Activated CD8-positive, alpha-beta memory T cell treated with anti-CD3 and anti-CD28 coated beads, Interleukin-2, amount 10 ng/mL, durations not matched to agents 7 days and 5 days (primary cell): ENCODE measurements at regions not wholly inside any gene's neighbourhood (a gene's known extent, or its start where the extent isn't known, plus 50 kb on each side); places are given as distances from the start of the nearest gene placed in this dataset.
"Not testable (repeated sequence)": the region's sequence is repeated elsewhere in the genome, so short reads cannot be mapped to it uniquely, and the experiment has no call there.

Experiments used
- ATAC-seq: fragments of 150-1000 bp; cut with Tn5 transposase; one replicate; pipeline ENCODE4 v1.10.0; 2021; ENCODE audit warnings: moderate library complexity
- CTCF ChIA-PET: fragments of 350-600 bp; sonication (Branson Sonifier 250); formaldehyde crosslinking; loops from one replicate; lab custom pipeline; 2021; ENCODE audit warnings: antibody characterized with exemption; lab: Charles Lee
- DNase-seq: peaks from one replicate; pipeline ENCODE4 v3.0.0-alpha.2; 2020
- H3K27ac Mint-ChIP-seq: one replicate; pipeline ENCODE4 v1.8.0; 2021; ENCODE audit warnings: mild to moderate bottlenecking, mixed read lengths
- H3K27me3 Mint-ChIP-seq: one replicate; pipeline ENCODE4 v1.8.0; 2021; ENCODE audit warnings: mixed read lengths
- H3K36me3 Mint-ChIP-seq: one replicate; pipeline ENCODE4 v1.8.0; 2021; ENCODE audit warnings: mild to moderate bottlenecking, mixed read lengths
- H3K4me1 Mint-ChIP-seq: one replicate; pipeline ENCODE4 v1.8.0; 2021; ENCODE audit warnings: mixed read lengths
- H3K4me3 Mint-ChIP-seq: one replicate; pipeline ENCODE4 v1.8.0; 2021; ENCODE audit warnings: mild to moderate bottlenecking, moderate library complexity, mixed read lengths
- H3K9me3 Mint-ChIP-seq: one replicate; pipeline ENCODE4 v1.8.0; 2022; ENCODE audit warnings: low read depth, mixed read lengths

DNA sequence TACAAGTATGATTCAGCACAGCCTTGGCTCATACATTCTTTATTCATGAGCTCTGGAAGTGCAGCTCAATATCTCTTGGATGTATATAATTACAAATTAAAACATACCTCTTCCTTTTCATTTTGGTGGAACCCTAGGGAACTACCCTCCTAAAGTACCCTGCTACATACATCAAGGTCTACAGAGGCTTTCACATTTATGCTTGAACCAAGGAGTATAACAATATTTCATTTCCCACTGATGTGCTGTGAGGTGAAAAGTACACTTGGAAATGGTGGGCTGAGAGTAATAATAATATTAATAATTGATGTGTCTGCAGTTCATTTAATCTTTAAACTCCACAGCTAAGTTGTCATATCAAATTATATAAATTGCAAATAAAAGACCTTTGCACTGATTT lies 142.2 kb upstream of the LRRC3B start:
- Mint-ChIP-seq H3K27me3 (no peaks in the 10 kb centered on the region), H3K27ac (no peak overlapping the region), H3K36me3 (no peaks in the 10 kb centered on the region), H3K9me3 (peaks cover 7% of the 10 kb centered on the region), H3K4me3 (no peak overlapping the region), H3K4me1 (no peaks in the 10 kb centered on the region)
- DNase-seq (no peak), ATAC-seq (no peak)
- CTCF ChIA-PET = no interaction called here

- H3K9me3 Mint-ChIP-seq = peaks cover 10% of the 10 kb centered on the region
- H3K27me3 Mint-ChIP-seq = no peaks in the 10 kb centered on the region
- H3K4me1 Mint-ChIP-seq = no peaks in the 10 kb centered on the region
- H3K27ac Mint-ChIP-seq = no peak overlapping the region
- no peak overlapping the region for H3K4me3 Mint-ChIP-seq
- DNase-seq (no peak), ATAC-seq (no peak)
- no peaks in the 10 kb centered on the region for H3K36me3 Mint-ChIP-seq
- CTCF ChIA-PET = no interaction called here
Measured at GRCh38 chr3:26484140-26484539, 138.4 kb upstream of the LRRC3B start.

- ATAC-seq = no peak
- no peak overlapping the region for H3K27ac Mint-ChIP-seq
- H3K9me3 Mint-ChIP-seq = peaks cover 5% of the 10 kb centered on the region
Measured at GRCh38 chr3:26498271-26498670, 124.3 kb upstream of the LRRC3B start.

DNA sequence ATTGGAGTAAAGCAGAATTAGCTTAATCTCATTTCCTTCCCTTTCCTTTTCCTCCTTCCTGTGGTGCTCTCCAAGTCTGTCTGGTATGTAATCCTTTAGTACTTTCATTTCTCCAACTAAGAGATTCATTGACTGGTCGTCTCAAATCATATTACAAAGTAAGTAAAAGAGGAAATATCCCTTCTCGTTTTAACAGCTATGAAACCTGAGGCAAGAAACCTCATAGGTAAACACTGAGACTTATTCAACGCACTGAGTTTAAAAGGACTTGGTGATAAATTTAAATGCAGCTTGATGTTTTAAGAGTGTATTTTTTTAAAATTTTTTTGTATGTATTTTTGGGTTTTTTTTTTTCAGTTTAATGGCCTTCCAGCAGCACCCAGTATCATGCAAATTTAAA lies 117.2 kb upstream of the LRRC3B start:
- CTCF ChIA-PET = no interaction called here
- no peak overlapping the region for H3K27ac Mint-ChIP-seq
- DNase-seq = no peak
- no peaks in the 10 kb centered on the region for H3K4me1 Mint-ChIP-seq
- H3K36me3 Mint-ChIP-seq = no peaks in the 10 kb centered on the region
- peaks cover 2% of the 10 kb centered on the region for H3K9me3 Mint-ChIP-seq
- no peak for ATAC-seq
- H3K4me3 Mint-ChIP-seq = no peak overlapping the region
- H3K27me3 Mint-ChIP-seq = no peaks in the 10 kb centered on the region

More at GRCh38 chr3:26498271-26498670, 124.3 kb upstream of the LRRC3B start:
- H3K36me3 Mint-ChIP-seq = no peaks in the 10 kb centered on the region
- no peak for DNase-seq
- no peaks in the 10 kb centered on the region for H3K27me3 Mint-ChIP-seq
- H3K4me1 Mint-ChIP-seq = no peaks in the 10 kb centered on the region
- H3K4me3 Mint-ChIP-seq = no peak overlapping the region
- CTCF ChIA-PET = no interaction called here

DNA sequence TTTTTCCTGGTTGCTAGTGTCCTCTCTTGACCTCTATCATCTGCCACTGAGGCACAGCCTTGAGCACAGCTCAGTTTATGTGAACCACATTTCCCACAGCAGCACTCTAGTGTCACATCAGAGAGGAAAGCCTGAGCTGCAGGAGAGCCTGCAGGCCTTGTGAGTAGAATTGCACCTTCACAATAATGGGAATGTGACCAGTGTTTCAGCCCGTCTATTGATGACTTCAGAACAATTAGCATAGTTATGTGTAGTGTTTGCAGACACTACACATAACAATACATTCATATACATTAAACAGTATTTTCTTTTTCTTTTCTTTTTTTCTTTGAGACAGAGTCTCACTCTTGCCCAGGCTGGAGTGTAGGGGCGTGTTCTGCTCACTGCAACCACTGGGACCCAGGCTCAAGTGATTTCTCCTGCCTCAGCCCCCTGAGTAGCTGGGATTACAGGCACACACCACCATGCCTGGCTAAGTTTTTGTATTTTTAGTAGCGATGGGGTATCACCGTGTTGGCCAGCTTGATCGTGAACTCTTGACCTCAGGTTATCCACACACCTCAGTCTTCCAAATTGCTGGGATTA lies 108.0 kb upstream of the LRRC3B start:
- ATAC-seq, H3K27me3 Mint-ChIP-seq: not testable (repeated sequence)

GRCh38 chr3:26515351-26515750 lies 107.2 kb upstream of the LRRC3B start:
- no peaks in the 10 kb centered on the region for H3K36me3 Mint-ChIP-seq
- CTCF ChIA-PET = no interaction called here
- no peaks in the 10 kb centered on the region for H3K4me1 Mint-ChIP-seq
- ATAC-seq (no peak), DNase-seq (no peak)
- H3K27me3 Mint-ChIP-seq = no peaks in the 10 kb centered on the region
- H3K4me3 Mint-ChIP-seq = no peak overlapping the region
- no peak overlapping the region for H3K27ac Mint-ChIP-seq
- H3K9me3 Mint-ChIP-seq = peaks cover 6% of the 10 kb centered on the region

More for the DNA sequence above, 108.0 kb upstream of the LRRC3B start:
- H3K36me3 Mint-ChIP-seq, DNase-seq, H3K27ac Mint-ChIP-seq, CTCF ChIA-PET, H3K4me1 Mint-ChIP-seq, H3K9me3 Mint-ChIP-seq, H3K4me3 Mint-ChIP-seq: not testable (repeated sequence)

- no peaks in the 10 kb centered on the region for H3K27me3 Mint-ChIP-seq
- DNase-seq = no peak
- H3K36me3 Mint-ChIP-seq = no peaks in the 10 kb centered on the region
- H3K27ac Mint-ChIP-seq = no peak overlapping the region
- no peaks in the 10 kb centered on the region for H3K4me1 Mint-ChIP-seq
- ATAC-seq = no peak
- peaks cover 27% of the 10 kb centered on the region for H3K9me3 Mint-ChIP-seq
- H3K4me3 Mint-ChIP-seq = no peak overlapping the region
- CTCF ChIA-PET = no interaction called here
Measured at GRCh38 chr3:26521261-26521660, 101.3 kb upstream of the LRRC3B start.

- no peaks in the 10 kb centered on the region for H3K36me3 Mint-ChIP-seq
- no peak overlapping the region for H3K4me3 Mint-ChIP-seq
- H3K9me3 Mint-ChIP-seq = peaks cover 27% of the 10 kb centered on the region
- CTCF ChIA-PET = no interaction called here
- H3K27ac Mint-ChIP-seq = no peak overlapping the region
- no peak for ATAC-seq
- no peaks in the 10 kb centered on the region for H3K4me1 Mint-ChIP-seq
- no peak for DNase-seq
- no peaks in the 10 kb centered on the region for H3K27me3 Mint-ChIP-seq
Measured at GRCh38 chr3:26522919-26523318, 99.7 kb upstream of the LRRC3B start.

DNA sequence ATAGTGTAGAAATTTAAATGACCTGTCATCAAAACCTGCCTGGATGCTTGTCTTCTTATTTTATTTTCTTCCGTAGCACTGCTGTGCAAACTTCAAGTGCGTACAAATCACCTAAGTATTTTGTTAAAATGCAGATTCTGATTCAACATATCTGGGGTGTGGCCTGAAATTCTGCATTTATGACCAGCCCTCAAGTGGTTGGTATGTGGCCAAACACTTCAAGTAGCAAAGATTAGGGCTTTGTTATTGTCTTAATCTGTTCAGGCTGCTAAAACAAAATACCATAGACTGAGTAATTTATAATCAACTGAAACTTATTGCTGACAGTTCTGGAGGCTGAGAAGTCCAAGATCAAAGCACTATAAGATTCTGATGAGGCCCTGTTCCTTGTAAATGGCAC lies 97.6 kb upstream of the LRRC3B start:
- H3K36me3 Mint-ChIP-seq = no peaks in the 10 kb centered on the region
- DNase-seq (no peak), ATAC-seq (no peak)
- no peak overlapping the region for H3K4me3 Mint-ChIP-seq
- CTCF ChIA-PET = no interaction called here
- H3K4me1 Mint-ChIP-seq = no peaks in the 10 kb centered on the region
- no peaks in the 10 kb centered on the region for H3K27me3 Mint-ChIP-seq
- H3K27ac Mint-ChIP-seq = no peak overlapping the region
- H3K9me3 Mint-ChIP-seq = peaks cover 21% of the 10 kb centered on the region

- H3K9me3 Mint-ChIP-seq = peaks cover 7% of the 10 kb centered on the region
- CTCF ChIA-PET = no interaction called here
- H3K27me3 Mint-ChIP-seq = no peaks in the 10 kb centered on the region
- no peaks in the 10 kb centered on the region for H3K36me3 Mint-ChIP-seq
- no peak overlapping the region for H3K27ac Mint-ChIP-seq
- DNase-seq (no peak), ATAC-seq (no peak)
- H3K4me1 Mint-ChIP-seq = no peaks in the 10 kb centered on the region
- H3K4me3 Mint-ChIP-seq = no peak overlapping the region
Measured at GRCh38 chr3:26535151-26535550, 87.4 kb upstream of the LRRC3B start.

- ATAC-seq = no peak
- Mint-ChIP-seq H3K27me3 (no peaks in the 10 kb centered on the region), H3K9me3 (peaks cover 4% of the 10 kb centered on the region), H3K4me3 (no peak overlapping the region), H3K27ac (no peak overlapping the region), H3K4me1 (no peaks in the 10 kb centered on the region), H3K36me3 (no peaks in the 10 kb centered on the region)
- DNase-seq = no peak
- CTCF ChIA-PET = no interaction called here
Measured at GRCh38 chr3:26536955-26537354, 85.6 kb upstream of the LRRC3B start.

GRCh38 chr3:26550413-26550812 lies 72.2 kb upstream of the LRRC3B start:
- Mint-ChIP-seq H3K4me1 (no peaks in the 10 kb centered on the region), H3K27ac (no peak overlapping the region), H3K9me3 (no peaks in the 10 kb centered on the region), H3K4me3 (no peak overlapping the region), H3K27me3 (no peaks in the 10 kb centered on the region), H3K36me3 (no peaks in the 10 kb centered on the region)
- no peak for ATAC-seq
- CTCF ChIA-PET = no interaction called here
- DNase-seq = no peak

- no peak overlapping the region for H3K4me3 Mint-ChIP-seq
Measured at GRCh38 chr3:26556637-26557036, 65.9 kb upstream of the LRRC3B start.

DNA sequence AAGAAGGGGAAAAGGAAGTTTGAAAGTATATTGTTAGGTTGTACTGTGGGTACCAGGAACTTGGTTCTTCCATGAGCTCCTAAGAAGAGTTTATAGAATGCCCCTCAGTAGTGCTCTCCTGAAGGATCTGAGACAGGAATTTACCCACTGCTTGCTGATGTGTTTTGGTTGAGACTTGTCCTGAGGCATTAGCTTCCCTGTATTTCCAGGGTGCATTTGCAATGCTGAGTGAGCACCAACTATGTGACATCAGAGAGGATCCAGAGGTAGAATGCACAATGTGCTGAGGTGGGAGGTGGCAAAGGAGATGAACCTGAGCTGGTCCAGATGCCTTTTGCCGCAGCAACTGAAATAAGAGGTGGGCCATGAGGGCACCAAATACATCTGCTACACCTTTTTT lies 64.3 kb upstream of the LRRC3B start:
- Mint-ChIP-seq H3K4me1 (no peaks in the 10 kb centered on the region), H3K9me3 (no peaks in the 10 kb centered on the region), H3K27me3 (no peaks in the 10 kb centered on the region), H3K27ac (no peak overlapping the region), H3K36me3 (no peaks in the 10 kb centered on the region), H3K4me3 (no peak overlapping the region)
- DNase-seq (no peak), ATAC-seq (no peak)
- CTCF ChIA-PET = no interaction called here

More at GRCh38 chr3:26556637-26557036, 65.9 kb upstream of the LRRC3B start:
- DNase-seq (no peak), ATAC-seq (no peak)
- Mint-ChIP-seq H3K4me1 (no peaks in the 10 kb centered on the region), H3K9me3 (no peaks in the 10 kb centered on the region), H3K27me3 (no peaks in the 10 kb centered on the region), H3K36me3 (no peaks in the 10 kb centered on the region), H3K27ac (no peak overlapping the region)
- CTCF ChIA-PET = no interaction called here

DNA sequence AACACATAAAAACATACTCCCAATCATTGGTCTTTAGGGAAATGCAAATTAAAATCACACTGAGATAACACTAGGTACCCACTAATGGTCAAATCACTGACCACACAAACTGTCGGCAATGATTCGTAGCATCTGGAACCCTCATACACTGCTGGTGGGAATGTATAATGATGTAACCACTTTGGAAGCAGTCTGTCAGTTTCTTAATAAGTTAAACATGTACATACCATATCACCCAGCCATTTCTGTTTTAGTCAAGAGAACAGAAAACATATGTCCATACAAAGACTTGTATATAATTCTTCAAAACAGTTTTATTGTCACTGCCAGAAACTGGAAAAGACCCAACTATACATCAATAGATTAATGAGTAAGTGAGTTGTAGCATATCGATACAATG lies 63.3 kb upstream of the LRRC3B start:
- Mint-ChIP-seq H3K4me1 (no peaks in the 10 kb centered on the region), H3K9me3 (no peaks in the 10 kb centered on the region), H3K4me3 (no peak overlapping the region), H3K27me3 (no peaks in the 10 kb centered on the region), H3K27ac (no peak overlapping the region), H3K36me3 (no peaks in the 10 kb centered on the region)
- ATAC-seq (no peak), DNase-seq (no peak)
- CTCF ChIA-PET = no interaction called here
